G401 (cell line): ENCODE measurements at regions not wholly inside any gene's neighbourhood (a gene's known extent, or its start where the extent isn't known, plus 50 kb on each side); places are given as distances from the start of the nearest gene placed in this dataset.
"Not testable (repeated sequence)": the region's sequence is repeated elsewhere in the genome, so short reads cannot be mapped to it uniquely, and the experiment has no call there.

ENCODE experiments used
- DNase-seq: peaks from one replicate; pipeline ENCODE4 v3.0.0-alpha.2; 2015; ENCODE audit warnings: low spot score
- in situ Hi-C: cut with HindIII; loops from 2 replicates; pipeline ENCODE4 v1.10.0; 2016; ENCODE audit warnings: low sequenced_read_pairs, mixed read lengths

DNA sequence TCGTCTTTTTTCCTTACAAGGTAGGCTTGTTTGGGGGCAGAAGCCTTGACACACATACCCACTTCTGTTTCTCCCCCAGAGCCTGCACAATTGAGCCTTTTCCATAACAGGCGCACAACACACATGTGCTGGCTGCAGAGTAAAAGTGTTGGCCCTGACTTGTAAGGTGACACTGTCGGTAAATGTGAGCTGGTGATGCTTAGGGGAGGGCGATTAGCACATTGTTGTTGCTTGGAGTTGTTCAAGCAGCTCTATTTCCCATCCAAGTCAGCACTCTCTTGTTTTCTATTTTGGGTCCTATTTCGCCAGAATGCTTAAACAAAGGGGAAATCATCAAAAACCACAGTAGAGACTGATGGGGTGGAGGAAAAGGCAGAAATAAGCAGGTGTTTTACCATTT, 51.9 kb upstream of the PTPRJ start:
- no peak for DNase-seq
- in situ Hi-C loops = loop anchor here (25.0 kb wide), 1 partner anchor 184 kb away; no protein-coding TSS in a partner anchor

DNA sequence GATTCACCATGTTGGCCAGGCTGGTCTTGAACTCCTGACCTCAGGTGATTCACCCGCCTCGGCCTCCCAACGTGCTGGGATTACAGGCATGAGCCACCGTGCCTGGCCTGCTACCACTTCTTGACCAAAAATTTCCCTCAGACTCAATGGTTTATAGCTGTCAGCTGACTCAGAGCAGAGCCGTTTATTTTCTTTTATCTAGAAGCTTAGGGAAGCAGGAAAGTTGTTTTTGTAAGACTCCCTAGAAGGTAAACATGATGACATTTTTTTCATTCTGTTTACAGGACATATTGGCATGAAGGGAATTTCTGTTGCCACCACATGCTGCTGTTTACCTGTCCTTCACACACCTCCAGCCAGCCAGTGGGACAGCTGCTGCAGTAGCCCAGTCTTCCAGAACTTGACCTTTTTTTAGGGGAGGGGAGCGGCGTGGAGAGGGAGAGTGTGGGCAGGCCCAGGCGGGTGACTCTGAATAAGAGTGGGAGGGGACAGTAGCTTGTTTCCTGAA, 56.1 kb upstream of the PTPRJ start:
- no peak for DNase-seq
- in situ Hi-C loops = no loop called here

DNA sequence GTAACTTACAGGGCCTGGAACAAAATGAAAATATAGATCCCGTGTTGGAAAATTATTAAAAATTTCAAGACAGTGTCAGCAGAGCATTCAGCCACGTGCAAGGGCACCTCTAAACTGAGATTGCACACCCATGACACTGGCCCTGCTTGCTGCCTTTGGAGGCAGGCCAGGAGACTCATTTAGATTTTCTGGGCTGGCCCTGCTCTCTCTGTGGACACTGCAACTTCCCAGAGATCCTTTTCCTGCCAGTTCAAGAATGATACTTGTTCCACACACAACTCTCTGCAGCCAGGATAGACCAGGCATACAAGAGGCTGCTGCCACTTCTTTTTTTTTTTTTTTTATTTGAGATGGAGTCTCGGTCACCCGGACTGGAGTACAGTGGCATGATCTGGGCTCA, 56.7 kb upstream of the PTPRJ start:
- in situ Hi-C loops = no loop called here
- no peak for DNase-seq

DNA sequence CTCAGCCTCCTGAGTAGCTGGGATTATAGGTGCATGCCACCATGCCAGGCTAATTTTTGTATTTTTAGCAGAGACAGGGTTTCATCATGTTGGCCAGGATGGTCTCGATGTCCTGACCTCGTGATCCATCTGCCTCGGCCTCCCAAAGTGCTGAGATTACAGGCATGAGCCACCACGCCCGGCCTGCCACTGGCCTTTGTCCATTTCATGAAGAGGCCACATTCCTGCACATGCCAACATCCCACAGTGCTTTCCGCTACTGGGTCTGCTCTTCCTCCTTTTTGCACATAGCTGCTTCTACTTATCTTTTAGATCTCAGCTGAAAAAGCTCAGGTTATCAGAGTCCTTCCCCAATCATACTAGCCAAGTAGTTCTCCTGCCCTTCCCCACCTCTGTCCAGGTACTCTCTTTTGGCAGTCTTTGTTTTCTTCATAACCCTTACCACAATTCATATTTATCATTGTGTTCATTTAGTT, 59.2 kb upstream of the PTPRJ start:
- DNase-seq, in situ Hi-C loops: not testable (repeated sequence)

DNA sequence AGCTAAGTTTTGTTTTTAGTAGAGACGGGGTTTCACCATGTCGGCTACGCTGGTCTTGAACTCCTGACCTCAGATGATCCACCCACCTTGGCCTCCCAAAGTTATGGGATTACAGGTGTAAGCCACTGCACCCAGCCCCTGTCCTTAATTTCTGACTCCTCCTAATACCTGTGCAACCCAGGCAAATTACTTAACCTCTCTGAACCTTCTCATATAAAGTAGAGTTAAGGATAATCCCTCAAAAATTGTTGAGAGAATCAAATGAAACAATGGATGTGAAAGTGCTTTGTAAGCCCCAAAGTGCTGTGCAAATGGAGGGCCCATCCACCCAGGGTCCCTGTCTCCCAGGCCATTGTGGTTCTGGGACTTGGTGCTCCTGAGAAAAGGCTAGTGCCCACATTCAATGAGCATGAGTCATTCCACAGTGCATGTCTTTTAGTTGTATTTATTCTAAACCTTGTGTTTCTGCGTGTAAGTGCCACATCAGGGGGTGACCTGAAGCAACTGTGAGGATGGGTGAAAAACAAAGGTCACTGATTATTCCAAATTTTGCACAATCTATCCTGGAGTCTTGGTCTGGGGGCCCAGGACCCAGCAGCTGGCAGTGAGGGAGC, 61.4 kb upstream of the PTPRJ start:
- in situ Hi-C loops = no loop called here

DNA sequence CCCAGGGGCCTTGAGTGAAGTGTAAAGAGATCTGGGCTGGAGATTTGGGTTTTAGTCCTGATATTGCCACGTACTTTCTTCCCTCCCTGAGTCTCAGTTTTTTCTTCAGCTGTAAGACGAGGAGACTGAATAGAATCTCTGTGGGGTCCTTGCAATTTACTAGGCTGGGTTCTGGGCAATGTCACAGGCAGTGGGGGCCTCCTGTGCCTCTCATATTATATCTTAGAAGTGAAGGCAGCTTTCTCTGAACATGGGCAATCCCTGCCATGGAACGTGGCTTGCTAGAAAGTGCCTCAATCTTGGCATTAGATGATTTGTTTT, 62.0 kb upstream of the PTPRJ start:
- DNase-seq = no peak
- in situ Hi-C loops = no loop called here

More for the DNA sequence above, 61.4 kb upstream of the PTPRJ start:
- DNase-seq = no peak

DNA sequence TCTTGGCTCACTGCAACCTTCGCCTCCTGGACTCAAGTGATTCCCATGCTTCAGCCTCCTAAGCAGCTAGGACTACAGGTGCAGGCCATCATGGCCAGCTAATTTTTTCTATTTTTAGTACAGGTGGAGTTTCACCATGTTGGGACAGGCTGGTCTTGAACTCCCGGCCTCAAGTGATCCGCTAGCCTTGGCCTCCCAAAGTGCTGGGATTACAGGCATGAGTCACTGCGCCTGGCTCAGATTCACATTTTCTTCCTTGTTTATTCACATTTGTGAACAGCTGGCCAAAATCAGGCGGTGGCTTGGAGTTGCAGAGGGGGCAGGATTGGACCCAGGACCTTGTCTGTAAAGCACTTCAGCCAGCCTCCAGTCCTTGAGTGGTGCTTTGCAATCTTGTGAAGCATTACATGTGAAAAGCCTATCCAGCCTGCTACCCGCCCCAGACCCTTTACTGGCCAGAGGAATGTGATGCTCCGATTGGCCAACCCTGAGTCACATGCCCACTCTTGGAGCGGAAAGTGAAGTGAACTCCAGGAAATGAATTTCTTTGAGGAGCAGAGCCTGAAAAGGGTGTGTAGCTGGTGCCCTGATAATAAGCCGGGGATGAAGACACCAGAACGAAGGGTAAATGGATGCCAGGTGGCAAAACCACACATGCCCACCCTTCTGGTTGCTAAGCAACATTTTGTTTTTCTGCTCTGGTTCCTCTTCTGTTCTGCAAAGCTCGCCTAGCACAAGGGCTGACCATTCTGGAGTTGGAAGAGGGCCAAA, 62.6 kb upstream of the PTPRJ start:
- in situ Hi-C loops = no loop called here
- DNase-seq = no peak

DNA sequence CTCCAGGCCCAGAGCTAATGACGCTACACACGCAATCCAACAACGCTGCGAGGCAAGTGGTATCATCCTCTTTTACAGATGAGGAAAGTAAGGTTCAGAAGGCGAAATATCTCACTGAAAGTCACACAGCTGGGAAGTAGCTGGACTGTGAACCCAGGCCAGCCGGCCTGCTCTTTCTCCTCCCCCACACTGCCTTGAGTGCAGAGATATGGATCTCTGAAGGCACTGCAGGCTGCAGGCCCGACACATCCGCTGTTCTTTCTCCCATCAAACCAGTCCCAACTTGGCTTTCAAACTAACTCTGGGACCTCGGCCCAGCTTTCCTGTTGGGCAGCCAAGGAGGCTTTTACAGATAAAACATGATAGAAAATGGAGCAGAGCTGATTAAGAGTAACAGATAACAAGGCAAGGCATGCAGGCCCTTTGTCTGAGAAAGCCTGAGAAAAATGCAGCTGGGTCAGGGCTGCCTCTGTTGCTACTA, 64.0 kb upstream of the PTPRJ start:
- in situ Hi-C loops = no loop called here

DNA sequence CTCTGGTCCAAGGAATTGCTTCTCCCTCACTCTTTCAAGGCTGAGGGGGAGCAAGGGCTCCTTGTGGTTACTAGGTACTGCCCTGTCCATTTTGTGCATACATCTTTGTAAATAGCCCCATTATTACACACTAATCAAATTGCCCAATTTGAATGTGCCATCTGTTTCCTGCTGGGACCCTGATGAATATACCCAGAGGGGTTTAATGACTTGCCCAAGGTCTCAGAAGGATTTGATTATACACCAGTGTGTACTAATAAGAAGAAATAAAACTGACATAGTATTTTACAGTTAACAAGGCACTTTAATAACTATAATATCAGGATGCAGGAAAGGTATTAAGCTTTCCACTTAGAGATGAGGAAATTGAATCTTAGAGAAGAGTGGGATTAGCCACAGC, 64.6 kb upstream of the PTPRJ start:
- in situ Hi-C loops = no loop called here
- DNase-seq = no peak

More for the DNA sequence above, 64.0 kb upstream of the PTPRJ start:
- DNase-seq = no peak

DNA sequence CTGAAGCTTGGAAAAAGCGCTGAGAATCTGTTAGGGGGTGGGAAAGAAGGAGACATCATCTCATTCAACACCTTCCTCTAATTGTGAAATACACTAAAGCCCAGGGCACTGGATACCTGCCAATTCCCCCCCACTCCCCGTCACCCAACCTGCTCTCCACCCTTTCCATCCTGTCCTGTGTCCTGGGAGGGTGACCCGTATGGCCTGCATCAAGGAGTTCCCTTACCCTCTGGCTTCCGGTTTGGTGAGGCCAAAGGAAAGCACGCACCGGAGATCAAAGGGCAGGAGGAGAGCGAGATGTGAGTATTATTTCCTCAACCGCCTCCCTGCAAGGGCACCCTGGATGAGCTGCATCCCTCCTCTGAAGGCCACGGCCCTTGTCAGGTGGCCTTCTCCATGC, 65.0 kb upstream of the PTPRJ start:
- in situ Hi-C loops = no loop called here
- no peak for DNase-seq

DNA sequence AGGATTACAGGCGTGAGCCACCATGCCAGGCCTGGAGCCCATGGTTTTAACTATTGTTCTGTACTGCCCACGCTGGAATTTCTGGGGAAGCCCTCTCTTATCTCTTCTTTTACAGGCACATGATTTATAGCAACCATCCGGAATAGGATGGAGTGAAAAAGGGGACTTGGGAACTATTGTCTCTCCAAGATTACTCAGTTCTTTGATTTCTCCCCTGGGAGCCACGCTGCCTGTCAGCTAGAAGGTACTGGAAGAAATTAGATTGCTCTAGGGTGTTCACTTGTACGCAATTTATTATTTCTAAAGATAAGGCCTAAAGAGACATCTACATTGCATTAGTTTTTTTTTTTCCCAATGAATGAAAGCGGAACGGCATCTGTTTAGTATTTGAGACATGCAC, 65.6 kb upstream of the PTPRJ start:
- in situ Hi-C loops = no loop called here
- no peak for DNase-seq

DNA sequence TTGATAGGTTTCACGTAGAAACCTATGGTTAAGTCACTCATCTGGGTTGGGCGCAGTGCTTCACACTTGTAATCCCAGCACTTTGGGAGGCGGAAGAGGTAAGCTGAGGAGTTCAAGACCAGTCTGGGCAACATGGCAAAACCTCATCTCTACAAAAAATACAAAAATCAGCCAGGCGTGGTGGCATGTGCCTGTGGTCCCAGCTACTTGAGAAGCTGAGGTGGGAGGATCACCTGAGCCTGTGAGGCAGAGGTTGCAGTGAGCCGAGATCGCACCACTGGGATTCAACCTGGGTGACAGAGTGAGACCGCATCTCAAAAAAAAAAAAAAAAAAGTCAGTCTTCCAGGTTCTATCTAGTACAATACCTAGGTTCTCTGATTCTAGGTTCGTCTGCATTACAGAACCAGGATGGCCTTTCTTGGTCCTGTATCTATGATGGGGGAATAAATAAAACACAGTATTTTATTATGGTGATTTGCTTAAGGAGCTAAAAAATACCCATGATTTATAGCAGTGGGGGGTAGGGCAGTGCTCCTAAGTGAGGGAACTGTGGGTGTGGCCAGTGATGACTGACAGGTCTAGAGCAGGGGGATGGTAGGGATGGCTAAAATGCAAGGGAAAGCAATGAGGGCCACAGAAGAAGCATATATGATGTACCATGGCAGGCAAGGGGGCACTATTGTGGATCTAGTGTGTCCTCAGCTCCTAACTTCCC, 65.5 kb upstream of the NUP160 start:
- in situ Hi-C loops = no loop called here
- no peak for DNase-seq

DNA sequence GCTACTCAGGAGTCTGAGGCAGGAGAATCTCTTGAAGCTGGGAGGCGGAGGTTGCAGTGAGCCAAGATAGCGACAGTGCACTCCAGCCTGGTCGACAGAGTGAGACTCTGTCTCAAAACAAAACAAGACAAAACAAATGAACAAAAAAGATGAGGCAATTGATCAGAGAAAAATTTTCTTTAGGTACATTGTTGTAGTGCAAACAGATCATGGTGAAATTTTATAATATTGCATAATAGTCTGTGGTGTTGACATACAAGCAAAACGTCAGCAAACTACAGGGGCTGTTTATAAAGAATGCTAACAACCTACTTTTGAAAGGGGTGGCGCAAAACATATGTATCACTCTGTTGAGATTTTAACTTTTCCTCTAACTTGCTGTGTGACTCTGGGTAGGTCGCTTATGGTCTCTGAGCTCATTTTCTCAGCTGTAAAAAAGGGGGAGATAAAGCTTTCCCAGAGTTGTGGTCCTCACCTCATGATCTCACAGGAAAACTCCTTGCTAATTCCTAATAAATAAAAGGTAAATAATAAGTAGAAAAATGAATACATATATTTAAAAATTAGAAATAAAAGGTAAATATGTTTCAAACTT, 64.8 kb upstream of the NUP160 start:
- in situ Hi-C loops = no loop called here
- no peak for DNase-seq

DNA sequence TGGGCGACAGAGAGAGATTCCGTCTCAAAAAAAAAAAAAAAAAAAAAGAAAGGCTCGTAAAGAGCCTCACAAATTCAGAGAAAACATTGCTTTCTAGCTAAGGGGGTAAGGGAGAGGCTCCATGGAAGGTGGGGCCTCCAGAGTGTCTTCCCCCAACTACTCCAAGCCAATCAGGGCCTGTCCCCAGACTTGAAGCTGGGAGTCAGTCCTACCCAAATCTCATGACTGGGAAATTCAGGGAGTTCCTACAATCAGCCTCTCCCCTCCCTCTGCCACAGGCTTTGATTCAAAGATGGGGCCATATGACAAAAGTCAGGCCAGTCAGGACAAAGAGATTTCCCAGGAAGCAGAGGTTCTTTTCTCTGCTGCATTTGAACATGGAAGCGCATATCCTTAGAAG, 63.0 kb upstream of the NUP160 start:
- in situ Hi-C loops = no loop called here
- no peak for DNase-seq

DNA sequence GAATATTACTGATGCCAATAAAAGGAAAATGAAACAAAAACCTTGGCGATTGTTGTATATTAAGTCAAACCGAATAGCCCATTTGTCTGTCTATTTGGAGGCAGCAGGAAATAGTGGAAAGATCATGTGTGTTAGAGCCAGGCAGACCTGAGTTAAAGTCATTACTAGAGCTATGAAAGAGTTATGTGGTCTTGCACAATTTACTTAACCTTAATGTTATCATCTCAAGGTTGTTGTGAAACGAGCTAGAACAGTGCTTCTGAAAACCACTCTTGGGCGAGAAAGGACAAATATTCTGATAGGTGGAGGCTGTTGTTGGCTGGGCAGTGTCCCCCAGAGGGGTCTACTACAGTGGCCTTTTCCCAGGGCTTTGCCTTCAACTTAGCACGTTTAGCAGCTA, 60.0 kb upstream of the NUP160 start:
- in situ Hi-C loops = no loop called here
- no peak for DNase-seq

DNA sequence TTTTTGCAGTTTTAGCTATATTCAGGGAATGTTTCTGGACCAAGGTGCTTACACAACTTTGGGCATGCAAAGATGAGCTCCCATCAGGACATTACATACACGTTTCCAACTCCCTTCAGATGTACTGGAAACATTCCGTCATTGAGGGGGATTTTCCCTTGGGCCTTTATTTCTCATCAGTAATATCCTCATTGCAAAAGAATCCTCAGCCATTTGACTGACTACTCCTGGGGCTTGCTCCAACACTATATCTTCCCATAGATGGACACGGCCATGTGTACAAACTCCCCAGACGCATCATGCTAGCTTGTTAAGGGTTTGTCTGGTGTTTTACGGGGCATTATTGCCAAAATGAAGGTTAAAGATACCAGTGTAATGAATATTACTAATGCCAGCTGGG, 59.3 kb upstream of the NUP160 start:
- in situ Hi-C loops = no loop called here
- no peak for DNase-seq

DNA sequence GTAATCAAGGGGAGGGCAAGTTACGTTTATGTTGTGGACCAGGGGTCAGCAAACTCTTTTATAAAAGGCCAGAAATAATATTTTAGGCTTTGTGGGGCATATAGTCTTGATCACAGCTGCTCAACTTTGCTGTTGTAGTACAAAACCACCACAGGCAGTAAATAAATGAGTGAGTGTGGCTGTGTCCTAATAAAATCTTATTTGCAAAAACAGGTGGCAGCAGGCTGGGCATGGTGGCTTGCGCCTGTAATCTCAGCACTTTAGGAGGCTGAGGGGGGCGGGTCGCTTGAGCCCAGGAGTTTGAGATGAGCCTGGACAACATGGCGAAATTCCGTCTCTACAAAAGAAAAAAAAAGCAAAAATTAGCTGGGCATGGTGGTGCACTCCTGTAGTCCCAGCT, 57.9 kb upstream of the NUP160 start:
- DNase-seq = no peak
- in situ Hi-C loops = no loop called here

DNA sequence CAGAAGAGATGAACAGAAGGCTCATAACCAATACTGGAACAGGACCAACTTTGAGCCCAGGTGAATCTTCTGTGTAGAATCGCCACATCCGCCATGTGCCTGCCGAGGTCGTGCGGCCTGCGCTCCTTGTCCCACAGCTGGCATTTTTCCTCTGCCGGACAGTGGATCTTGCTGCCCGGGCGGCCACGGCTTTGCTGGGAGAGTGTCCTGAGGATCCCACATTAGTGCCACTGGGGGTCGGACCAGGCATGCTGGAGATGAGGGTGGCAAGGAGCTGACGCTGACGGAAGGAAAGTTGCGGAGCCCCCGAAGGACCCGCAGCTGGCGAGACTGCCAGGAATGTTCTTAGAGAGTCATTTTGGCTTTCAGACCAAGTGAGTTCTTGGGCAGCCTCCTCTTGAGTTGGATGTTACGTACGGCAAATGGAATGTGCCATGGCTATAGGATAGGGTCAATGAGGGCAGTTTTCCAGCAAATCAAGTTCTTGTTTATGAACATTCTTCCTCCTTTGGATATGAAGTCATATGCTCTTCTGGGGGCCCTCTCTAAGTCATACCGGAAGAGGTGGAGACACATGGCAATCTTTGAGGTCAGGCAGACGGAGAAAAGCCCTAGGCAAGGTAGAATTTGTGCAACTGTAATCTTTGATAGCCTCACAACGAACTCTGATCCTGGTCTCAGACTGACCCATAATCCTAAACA, 57.4 kb upstream of the NUP160 start:
- in situ Hi-C loops = no loop called here
- no peak for DNase-seq

DNA sequence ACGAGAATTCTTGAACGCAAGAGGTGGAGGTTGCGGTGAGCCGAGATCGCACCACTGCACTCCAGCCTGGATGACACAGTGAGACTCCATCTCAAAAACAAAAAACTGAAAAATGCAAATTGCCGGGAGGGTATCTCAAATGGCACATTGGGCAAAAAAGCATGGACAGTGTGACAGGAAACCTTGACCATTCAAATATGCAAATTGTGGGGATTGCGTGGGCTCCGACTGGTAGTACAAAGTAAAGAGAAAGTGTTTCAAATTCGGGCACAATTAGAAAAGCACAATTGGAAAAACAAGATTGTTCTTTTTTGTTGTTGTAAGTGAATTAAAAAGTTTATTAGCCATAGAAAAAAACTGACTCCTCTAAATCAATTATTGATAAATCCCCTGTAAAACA, 56.7 kb upstream of the NUP160 start:
- no peak for DNase-seq
- in situ Hi-C loops = no loop called here
